HG02938 (cell line): ENCODE measurements at regions not wholly inside any gene's neighbourhood (a gene's known extent, or its start where the extent isn't known, plus 50 kb on each side); places are given as distances from the start of the nearest gene placed in this dataset.

Experiments used
- ATAC-seq: cut with Tn5 transposase; IDR thresholded peaks from one replicate; pipeline ENCODE4 v1.9.1; 2021; ENCODE audit warnings: mild to moderate bottlenecking, moderate library complexity; ENCODE audit not compliant: unreplicated experiment

DNA sequence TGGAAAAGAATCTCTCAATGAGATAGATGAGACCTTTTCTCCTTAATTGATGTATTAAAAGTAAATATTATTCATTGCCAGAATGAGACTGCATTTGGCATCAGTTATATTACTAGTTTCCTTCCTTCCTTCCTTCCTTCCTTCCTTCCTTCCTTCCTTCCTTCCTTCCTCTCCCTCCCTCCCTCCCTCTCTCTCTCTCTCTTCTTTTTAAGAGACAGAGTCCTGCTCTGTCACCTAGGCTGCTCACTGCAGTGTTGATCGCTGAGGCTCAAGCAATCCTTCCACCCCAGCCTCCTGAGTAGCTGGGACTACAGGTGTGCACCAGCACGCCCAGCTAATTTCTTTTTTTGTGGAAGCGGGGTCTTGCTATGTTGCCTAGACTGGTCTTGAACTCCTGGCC lies 50.4 kb upstream of the ARX start:
- no peak for ATAC-seq
